Stimulated activated CD4-positive, alpha-beta T cell treated with anti-CD3 and anti-CD28 coated beads, Interleukin-2, amount 100 ng/mL, for 4 hours (primary cell): ENCODE measurements at regions not wholly inside any gene's neighbourhood (a gene's known extent, or its start where the extent isn't known, plus 50 kb on each side); places are given as distances from the start of the nearest gene placed in this dataset.

ENCODE experiments used
- DNase-seq: peaks from one replicate; pipeline ENCODE4 v3.0.0-alpha.2; 2020; ENCODE audit warnings: low read depth

- no peak for DNase-seq
Measured at GRCh38 chr10:131735577-131735976, 165.2 kb upstream of the PPP2R2D start.

DNA sequence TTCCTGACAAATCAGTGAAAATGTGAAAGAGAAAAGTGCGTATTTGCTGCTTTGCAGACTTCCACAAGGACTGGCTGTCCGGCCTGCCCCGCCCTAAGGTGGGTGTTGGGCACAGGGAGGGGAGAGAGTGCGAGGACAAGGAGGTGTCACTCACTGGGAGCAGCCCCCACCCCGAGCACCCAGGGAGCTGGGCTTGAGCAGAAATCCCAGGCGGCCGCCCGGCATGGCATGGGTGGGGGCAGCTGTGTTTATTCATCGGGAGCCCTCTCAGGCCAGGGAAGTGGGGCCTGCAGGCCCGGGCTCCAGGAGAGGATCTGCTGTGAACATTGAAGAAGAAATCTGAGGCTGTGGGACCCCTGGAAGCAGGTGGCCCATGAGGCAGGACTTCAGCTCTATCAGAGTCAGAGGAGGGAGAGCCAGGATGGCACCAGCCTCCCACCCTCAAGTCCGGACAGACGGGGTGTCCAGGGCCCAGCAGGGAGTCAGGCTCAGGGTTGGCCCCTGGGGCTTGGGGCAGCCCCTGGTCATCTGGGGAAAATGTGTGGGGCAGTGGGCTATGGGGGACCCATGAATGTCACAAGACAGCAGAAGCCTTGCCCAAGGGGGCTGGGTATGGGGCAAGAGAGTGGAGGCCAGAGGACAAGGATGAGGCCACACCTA lies 164.4 kb upstream of the PPP2R2D start:
- no peak for DNase-seq

GRCh38 chr10:131737543-131738395 lies 163.0 kb upstream of the PPP2R2D start:
- DNase-seq: no peak

DNA sequence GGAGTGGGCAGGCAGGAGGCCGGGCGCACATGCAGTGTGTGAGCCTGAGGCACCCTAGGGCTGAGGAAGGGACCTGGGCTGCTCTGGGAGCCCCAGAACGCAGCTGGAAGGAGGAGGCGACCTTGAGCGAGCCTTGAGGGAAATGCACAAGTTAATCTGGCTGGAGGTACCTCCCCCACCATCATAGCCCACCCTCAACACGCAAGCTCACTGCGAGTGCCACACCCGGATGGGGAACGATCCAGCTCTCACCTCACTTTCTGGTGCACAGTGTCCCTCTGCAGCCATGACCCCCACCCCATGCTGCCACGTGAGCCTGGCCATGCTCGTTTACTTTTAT lies 162.4 kb upstream of the PPP2R2D start:
- no peak for DNase-seq

DNA sequence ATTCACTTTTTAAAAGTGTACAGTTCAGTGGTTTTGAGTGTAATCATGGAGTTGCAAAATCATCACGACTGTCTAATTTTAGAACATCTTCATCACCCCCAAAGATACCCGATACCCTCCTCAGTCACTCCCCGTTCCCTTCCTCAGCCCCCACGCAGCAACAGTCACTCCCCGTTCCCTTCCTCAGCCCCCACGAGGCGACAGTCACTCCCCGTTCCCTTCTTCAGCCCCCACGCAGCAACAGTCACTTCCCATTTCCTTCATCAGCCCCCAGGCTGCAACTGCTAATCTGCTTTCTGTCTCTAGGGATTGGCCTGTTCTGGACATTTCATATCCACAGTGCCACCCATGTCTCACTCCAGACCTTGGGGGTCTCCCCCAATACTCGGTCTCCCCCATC lies 161.6 kb upstream of the PPP2R2D start:
- DNase-seq: no peak

DNA sequence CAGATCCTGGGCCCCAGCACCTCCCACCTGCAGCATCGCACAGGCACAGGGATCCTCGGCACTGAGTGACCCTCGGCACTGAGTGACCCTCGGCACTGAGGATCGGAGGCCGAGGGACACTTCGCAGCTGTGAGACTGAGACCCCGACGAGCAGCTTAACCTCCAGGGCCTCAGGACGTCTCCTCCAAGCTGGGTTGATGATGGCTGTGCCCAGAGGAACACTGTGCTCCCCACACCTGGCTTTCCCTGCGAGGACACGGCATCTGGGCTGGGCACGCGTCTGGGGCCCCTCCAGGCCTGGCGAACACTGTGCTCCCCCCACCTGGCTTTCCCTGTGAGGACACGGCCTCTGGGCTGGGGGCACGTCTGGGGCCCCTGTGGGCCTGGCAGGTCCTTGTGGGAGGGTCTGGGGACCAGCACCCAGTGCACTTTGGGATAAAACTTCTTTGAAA lies 158.3 kb upstream of the PPP2R2D start:
- DNase-seq: no peak

DNA sequence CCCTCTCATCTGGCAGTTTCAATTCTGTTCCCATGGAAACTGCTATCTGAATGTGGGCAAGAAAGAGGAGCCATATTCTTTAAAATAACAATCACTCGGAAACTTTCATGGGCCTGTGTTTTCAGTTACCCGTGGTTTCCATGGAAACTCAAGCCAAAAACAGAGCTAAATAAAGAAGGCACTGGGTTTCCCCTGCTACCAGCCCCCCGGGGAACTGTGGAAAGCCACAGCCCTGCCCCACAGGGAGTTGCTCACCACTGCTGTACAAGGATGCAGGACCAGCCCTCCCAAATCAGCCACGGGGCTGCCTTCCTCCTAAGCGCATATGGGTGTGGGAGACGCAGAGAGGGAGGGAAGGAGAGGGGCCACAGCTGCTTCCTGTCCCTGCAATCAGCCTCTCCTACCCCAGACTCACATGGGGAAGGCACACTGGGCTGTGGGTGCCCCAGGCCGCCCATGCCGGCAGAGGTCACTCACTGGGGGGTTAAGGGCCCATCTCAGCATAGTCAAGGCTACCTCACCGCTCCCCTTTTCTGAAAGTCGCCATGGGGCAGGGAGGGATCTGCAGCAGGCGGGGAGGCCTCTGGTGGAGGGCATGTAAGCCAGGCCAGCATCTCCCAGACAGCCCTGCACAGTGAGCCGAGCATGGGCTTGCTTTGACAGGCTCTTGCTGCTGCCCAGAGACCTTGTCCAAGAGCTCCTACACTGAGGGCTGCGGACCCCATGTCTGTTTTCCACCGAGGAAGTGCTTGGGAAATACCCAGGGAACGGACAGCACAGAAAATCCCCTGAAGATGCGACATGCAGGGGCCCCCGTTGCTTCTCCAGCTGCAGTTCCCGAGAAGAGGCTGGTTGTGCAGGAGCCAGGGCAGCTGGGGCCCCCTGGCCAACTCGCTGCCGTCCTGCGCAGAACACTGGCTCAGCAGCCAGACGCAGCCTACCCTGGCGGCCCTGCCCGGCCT lies 157.3 kb upstream of the PPP2R2D start:
- no peak for DNase-seq

DNA sequence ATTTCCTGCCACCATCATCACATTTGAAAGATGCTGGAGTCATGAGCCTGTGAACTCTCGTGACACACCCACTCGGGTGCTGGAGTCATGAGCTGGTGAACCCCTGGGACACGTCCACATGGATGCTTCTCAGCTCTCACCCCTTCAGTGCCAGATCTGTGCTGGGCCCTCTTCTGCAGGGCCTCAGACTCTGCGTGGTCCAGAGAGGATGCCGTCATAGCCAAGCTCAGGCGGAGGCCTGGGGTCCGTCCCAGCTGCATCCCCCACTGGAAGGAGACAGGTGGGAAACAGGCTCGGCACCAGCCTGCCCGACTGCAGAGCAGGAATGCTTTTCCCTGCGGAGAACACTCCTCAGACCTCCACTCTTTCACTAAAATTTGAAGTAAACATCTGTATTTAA lies 156.5 kb upstream of the PPP2R2D start:
- DNase-seq: no peak

GRCh38 chr10:131745591-131745990 lies 155.2 kb upstream of the PPP2R2D start:
- DNase-seq: no peak

DNA sequence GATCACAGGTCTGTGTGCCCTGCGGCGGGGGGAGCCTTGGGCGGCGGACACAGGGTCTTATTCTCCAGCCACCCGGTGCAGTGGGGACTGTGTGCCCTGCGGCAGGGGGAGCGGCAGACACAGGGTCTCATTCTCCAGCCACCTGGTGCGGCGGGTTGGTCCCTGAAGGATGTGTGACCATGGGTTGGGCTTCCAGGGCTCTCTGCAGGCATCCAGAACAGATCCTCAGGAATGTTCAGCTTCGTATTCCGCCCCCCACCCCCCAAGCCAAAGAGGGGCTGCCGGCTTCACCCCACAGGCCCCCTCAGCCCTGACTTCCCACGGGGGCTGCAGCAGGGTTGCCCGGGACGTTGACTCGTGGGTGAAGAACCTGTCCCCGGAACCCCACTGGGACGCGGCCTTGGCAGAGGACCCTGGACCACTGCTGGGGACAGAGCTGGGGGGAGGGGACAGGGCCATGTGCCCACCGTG lies 154.5 kb upstream of the PPP2R2D start:
- no peak for DNase-seq

DNA sequence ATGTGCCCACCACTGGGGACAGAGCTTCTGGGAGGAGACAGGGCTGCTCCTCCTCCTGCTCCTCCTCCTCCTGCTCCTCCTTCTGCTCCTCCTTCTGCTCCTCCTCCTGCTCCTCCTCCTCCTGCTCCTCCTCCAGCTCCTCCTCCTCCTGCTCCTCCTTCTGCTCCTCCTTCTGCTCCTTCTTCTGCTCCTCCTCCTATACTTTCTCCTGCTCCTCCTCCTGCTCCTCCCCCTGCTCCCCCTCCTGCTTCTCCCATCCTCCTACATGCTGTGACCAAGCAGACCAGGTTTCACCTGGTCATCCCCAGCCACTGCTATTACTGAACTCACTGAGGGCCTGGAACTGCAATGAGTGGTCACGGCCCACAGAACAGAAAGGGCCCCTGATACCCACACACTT lies 154.0 kb upstream of the PPP2R2D start:
- DNase-seq: no peak

DNA sequence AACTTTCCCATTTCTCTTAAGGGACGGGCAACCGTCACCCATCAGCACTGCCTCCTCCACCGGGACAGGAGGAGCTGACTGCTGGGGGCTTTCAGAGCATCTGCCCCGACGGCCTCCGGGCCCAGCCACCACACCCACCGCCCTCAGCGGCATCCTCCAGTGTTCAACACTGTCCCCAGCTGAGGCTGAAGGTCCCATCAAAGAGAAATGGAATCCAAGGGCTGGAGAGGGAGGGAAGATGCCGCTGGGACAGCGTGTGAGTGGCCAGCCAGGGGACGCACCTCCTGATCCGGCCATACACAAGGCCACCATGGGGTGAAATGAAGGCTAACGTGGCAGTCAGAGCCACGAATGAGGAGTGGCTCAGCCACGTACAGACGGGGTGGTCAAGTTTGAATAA lies 153.6 kb upstream of the PPP2R2D start:
- DNase-seq: no peak

GRCh38 chr10:131747791-131748190 lies 153.0 kb upstream of the PPP2R2D start:
- no peak for DNase-seq

- no peak for DNase-seq
Measured at GRCh38 chr10:131748191-131748590, 152.6 kb upstream of the PPP2R2D start.

DNA sequence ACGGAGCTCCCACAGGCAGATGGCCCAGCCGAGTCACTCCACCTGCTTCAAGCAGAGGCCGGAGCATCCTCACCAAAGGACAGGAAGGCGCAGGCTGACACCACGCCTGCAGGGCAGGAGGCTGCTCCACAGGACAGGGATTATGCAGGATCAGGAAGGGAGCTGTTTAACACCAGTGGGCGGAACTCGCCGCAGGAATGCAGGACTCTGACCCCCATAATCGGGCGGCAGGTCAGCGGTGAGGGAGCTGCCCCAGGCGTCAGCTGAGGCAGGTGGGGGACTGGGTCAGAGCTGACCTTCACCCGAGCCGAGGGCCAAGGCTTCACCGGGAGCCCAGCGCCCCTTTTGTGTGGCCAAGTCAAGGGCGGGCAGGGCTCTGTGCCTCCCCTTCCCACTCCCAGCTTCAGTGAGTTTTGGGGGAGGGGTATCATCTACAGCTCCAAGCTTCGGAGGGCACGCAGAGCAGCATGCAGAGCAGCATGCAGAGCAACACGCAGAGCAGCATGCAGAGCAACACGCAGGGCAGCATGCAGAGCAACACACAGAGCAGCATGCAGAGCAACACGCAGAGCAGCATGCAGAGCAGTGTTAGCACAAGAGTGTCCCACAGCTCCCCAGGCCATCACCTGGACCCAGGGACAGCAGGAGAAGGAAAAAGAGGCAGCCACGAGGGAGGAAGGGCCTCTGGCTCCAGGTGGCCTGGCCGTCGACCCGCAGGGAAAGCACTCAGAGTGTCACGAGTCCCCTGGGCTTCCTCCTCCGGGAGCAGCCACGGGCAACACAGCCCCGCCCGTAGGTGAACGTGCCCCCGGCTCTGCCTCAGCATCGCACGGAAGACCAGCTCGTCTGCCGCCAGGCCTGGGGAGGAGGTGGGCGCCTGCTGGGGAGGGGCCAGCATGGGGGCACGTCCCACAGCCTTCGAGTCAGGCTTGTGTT lies 151.7 kb upstream of the PPP2R2D start:
- no peak for DNase-seq

DNA sequence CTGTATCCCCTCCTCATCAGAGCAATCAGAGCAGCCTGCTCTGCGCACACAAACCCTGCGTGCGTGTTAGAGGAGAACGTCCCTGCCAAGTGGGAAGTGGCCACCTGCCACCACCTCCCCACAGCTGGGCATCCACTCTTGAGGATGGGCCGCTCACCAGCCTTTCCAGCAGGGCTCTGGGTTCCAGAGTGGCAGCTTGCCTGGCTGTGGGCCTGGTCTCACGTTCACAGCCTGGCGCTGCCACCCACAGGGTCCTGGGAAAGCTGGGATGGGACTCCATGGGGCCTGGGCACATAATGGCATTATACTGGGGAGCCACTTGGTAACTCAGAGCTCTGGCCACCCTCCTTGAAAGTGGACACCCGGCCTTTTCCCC lies 151.1 kb upstream of the PPP2R2D start:
- DNase-seq: no peak

DNA sequence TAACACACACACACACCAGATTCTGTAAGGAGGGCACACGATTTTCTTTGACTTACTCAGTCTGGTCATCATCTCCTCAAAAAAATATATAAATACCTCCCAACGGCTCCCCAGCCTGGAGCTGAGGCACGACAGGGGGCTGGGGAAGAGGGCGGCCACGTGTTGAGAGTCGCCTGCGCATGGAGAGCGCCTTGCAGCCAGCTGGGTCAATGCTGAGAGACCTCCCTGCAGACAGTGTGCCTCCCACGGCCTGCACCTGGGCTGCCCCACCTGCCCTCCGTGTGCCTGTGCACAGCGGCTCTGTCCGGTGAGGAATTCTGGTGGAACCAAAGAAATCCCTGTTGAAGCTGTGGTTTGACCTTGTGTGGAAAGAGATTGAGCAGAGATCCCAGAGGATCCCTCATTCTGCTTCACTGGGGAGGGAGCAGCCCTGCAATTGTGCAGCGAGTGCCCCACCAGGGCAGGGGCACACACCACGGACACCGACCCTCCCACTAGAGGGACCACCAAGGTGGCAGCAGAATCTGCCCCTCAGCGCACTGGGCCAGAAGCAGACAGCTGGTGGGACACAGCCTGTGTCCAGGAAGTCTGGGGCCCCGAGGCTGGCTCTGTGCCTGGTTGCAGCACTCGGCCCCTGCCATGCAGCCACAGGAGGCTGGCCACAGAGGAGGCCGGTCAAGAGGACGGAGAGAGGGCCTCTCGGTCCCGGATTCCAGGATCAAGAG lies 150.5 kb upstream of the PPP2R2D start:
- DNase-seq: no peak

GRCh38 chr10:131750973-131751826 lies 149.6 kb upstream of the PPP2R2D start:
- DNase-seq: no peak
